HL-60 (cell line): ENCODE measurements at regions not wholly inside any gene's neighbourhood (a gene's known extent, or its start where the extent isn't known, plus 50 kb on each side); places are given as distances from the start of the nearest gene placed in this dataset.

Source experiments
- DNase-seq, 2 experiments: peaks; one replicate each; pipeline ENCODE4 v3.0.0-alpha.2; 2010 to 2020; ENCODE audit warnings: low read depth in 1 of 2, low spot score in 1 of 2
- H3K27ac ChIP-seq: fragments of 250-450 bp; sonication (Bioruptor Pico); replicated peaks from 2 replicates; pipeline ENCODE4 v1.5.1; 2020; ENCODE audit warnings: mild to moderate bottlenecking, moderate library complexity
- H3K27me3 ChIP-seq: fragments of 250-450 bp; sonication (Bioruptor Pico); 2 replicates; pipeline ENCODE4 v1.5.1; 2021; ENCODE audit warnings: mild to moderate bottlenecking, moderate library complexity; ENCODE audit not compliant: insufficient read depth, poor library complexity, severe bottlenecking
- H3K4me3 ChIP-seq: replicated peaks from 2 replicates; pipeline ENCODE4 v1.5.1; 2011; ENCODE audit warnings: mild to moderate bottlenecking, control low read depth, low read length; ENCODE audit not compliant: insufficient read depth
- CTCF ChIP-seq: IDR thresholded peaks from one replicate; pipeline ENCODE4 v1.5.1; 2011; ENCODE audit warnings: low read length, control low read depth, inconsistent platforms; ENCODE audit not compliant: insufficient read depth
- GABPA ChIP-seq: IDR thresholded peaks from 2 replicates; pipeline ENCODE4 v1.6.1; 2012; ENCODE audit warnings: low read depth
- POLR2AphosphoS5 ChIP-seq: IDR thresholded peaks from 2 replicates; pipeline ENCODE4 v1.6.1; 2012; ENCODE audit warnings: low read depth
- REST ChIP-seq: IDR thresholded peaks from 2 replicates; pipeline ENCODE4 v1.6.1; 2012; ENCODE audit warnings: low read depth; ENCODE audit not compliant: insufficient replicate concordance
- SPI1 ChIP-seq: IDR thresholded peaks from 2 replicates; pipeline ENCODE4 v1.6.1; 2012; ENCODE audit warnings: low read depth, mild to moderate bottlenecking, borderline replicate concordance

GRCh38 chr1:84061336-84061735, 62.4 kb upstream of the TTLL7 start:
- TF ChIP-seq GABPA (no peak), CTCF (no peak), REST (no peak), POLR2AphosphoS5 (no peak), SPI1 (no peak)
- H3K27me3 ChIP-seq: no peaks in the 10 kb centered on the region
- DNase-seq: no peak
- no peak overlapping the region for H3K4me3 ChIP-seq
- H3K27ac ChIP-seq: no peak overlapping the region

- Histone ChIP-seq H3K4me3 (no peak overlapping the region), H3K27ac (no peak overlapping the region), H3K27me3 (no peaks in the 10 kb centered on the region)
- no peak for DNase-seq
- no peak for TF ChIP-seq CTCF
- TF ChIP-seq GABPA: no peak
- TF ChIP-seq SPI1: no peak
- TF ChIP-seq POLR2AphosphoS5: no peak
- TF ChIP-seq REST: no peak
These were observed 61.8 kb upstream of the TTLL7 start for GRCh38 chr1:84060781-84061180.

GRCh38 chr1:84048820-84049219, 49.9 kb upstream of the TTLL7 start:
- Histone ChIP-seq H3K27me3 (no peaks in the 10 kb centered on the region), H3K4me3 (no peak overlapping the region), H3K27ac (no peak overlapping the region)
- DNase-seq: no peak
- TF ChIP-seq POLR2AphosphoS5 (no peak), SPI1 (no peak), REST (no peak), CTCF (no peak), GABPA (no peak)
